GM19463 (cell line): ENCODE measurements at regions not wholly inside any gene's neighbourhood (a gene's known extent, or its start where the extent isn't known, plus 50 kb on each side); places are given as distances from the start of the nearest gene placed in this dataset.

Experiments
- ATAC-seq: cut with Tn5 transposase; IDR thresholded peaks from one replicate; pipeline ENCODE4 v1.9.1; 2021; ENCODE audit warnings: mild to moderate bottlenecking, moderate library complexity; ENCODE audit not compliant: unreplicated experiment

GRCh38 chrX:65610481-65610880 lies 57.0 kb upstream of the MSN start:
- ATAC-seq: no peak

- ATAC-seq: no peak
Observed at GRCh38 chrX:65610040-65610439, 57.4 kb upstream of the MSN start.

- ATAC-seq: no peak
Observed at GRCh38 chrX:65609237-65609636, 58.2 kb upstream of the MSN start.

DNA sequence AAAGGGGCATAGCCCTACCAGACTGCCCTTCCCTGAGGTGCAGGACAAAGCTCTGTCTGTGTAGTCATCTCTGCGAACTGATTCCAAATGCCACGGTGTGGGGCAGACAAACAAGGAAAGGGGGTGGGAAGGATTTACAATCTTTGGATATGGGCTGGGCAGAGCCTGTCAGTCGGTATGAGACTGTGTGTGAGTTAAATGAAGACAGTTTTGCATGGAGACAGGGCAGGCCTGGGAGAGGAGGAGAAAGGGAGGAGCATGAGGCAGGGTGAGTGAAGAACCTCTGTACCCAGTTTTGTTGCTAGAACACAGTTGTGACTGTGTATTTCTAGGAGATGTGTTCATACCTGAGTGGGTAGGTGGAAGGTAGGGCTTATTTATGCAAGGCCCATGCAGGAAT lies 59.4 kb upstream of the MSN start:
- ATAC-seq: no peak

DNA sequence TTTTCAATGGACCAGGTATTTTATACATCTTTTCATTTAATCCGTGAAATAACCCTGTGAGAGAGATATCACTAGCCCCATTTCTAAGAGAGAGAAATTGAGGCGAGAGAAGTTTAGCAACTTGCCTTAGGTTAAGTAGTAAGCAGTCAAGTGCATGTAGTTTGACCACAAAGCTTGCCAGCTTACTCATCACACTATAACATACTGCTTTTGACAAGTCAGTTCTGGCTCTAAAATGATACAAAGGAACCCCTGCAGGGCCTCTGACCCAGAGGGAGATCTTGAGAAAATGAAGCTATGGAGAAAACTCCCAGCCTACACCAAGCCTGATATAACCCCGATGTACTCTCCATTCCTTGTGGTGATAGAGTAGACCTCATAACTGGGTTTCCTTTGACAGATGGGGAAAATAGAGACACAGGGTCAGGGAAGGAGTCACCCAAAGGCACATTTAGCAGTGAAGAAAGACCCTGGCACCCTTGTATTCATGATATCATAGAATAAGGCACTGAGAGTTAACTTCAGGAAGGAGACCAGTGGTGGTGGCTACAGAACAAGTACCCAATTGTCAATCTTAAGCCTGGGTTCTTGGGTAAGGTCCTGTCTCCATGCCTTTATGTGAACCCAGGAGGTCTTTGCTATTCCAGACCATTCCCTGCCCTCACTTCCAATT lies 60.2 kb upstream of the MSN start:
- peak; percentile 63 for ATAC-seq

- ATAC-seq: no peak
Observed at GRCh38 chrX:65602221-65602560, 65.3 kb upstream of the MSN start.

- peak; percentile 42 for ATAC-seq
Observed at GRCh38 chrX:65601530-65602220, 65.8 kb upstream of the MSN start.

DNA sequence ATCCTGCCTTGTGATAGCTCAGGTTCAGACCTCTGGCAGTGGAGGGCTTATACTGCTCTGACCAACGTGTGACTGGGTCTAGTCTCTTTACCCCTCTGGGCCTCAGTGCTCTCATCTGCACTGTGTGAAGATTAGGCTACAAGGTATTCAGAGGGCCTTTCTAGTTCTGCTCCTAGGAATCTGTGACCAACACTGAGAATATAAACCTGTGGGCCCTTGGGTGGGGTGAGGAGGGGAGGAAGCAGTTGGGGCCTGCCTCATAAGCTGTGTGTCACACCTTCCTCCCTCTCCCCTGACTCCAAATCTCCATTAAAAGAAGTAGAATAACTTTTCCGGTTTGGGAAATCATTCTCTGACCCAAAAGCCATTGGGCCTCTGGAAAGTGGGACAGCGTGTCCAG lies 66.3 kb upstream of the MSN start:
- ATAC-seq: no peak

DNA sequence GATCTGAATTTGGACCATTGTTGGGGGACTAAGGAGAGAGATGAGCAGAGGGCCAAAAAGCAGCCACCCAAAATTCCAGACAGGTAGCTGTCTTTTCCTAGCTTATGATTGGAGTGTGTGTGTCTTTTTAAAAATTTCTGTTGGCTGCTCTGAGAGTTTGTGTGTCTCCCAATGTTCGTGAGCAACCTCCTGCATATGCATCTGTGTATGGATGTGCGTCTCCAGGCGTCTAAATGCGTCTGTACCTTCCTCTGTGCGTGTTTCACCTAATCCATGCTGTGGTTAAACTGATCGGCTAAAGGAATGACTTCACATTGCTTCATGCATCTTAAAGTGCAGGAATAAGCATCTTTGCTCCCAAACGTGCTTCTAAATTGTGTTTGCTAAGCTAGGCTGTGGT lies 65.5 kb upstream of the LAS1L start:
- no peak for ATAC-seq

GRCh38 chrX:65598559-65599147 lies 64.1 kb upstream of the LAS1L start:
- ATAC-seq: no peak

GRCh38 chrX:65596270-65597034 lies 61.9 kb upstream of the LAS1L start:
- peak; percentile 63 for ATAC-seq

DNA sequence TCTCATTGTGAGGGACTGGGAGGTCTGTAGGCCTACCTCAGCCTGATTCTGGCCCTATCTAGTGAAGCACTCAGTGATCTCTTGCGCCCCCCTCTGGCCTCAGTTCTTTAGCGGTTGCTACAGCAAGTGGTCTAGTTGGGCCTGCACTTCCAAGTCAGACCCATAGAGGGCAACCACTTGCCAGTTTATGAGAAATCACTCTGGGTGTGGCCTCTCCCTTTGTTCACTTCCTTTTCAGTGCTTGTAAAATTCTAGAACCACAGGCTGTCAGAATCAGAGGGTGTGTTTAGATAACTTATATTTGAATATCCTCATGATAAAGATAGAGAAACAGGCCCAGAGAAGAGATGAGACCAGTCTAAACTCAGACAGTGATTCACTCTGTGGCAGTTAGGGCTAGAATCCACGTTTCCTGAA lies 60.9 kb upstream of the LAS1L start:
- peak; percentile 77 for ATAC-seq

DNA sequence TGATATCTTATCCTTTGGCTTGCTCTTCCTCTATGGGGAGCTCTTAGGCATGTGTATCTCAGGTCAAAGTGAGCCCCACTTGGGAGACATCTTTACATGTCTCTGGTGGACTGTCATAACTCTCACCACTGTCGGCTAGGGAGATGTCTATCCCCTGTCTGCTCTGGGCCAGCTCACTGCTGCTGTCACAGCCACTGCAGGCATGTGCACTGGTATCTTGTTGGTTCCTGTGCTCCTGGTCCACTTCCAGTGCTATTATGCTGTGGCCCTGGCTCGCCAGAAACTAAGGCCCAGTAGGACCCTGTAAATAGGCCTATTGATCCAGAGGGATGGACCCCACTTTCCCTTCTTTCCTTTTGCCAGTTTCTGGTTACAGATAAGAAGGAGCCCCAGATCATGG lies 56.6 kb upstream of the LAS1L start:
- ATAC-seq: no peak

GRCh38 chrX:65589304-65589703 lies 54.7 kb upstream of the LAS1L start:
- ATAC-seq: no peak

DNA sequence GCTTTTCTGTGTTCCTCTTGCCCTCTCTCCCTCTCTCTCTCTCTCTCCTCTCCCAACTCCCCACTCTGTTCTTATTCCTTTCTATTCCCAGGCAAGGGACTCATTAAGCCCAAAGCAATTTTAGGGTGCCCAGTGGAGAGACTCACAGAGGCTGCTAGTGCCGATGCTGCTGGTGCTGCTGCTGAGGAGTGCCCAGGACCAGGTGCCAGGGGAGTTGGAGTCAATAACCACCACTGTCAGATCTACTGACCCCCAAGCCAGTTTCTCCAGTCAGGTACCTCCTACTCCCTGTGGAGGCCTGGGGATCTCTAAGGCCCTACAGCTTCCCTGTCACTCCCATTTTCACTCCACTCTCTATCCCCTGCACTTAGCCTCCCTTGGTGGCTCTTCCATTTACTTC lies 54.2 kb upstream of the LAS1L start:
- ATAC-seq: no peak

DNA sequence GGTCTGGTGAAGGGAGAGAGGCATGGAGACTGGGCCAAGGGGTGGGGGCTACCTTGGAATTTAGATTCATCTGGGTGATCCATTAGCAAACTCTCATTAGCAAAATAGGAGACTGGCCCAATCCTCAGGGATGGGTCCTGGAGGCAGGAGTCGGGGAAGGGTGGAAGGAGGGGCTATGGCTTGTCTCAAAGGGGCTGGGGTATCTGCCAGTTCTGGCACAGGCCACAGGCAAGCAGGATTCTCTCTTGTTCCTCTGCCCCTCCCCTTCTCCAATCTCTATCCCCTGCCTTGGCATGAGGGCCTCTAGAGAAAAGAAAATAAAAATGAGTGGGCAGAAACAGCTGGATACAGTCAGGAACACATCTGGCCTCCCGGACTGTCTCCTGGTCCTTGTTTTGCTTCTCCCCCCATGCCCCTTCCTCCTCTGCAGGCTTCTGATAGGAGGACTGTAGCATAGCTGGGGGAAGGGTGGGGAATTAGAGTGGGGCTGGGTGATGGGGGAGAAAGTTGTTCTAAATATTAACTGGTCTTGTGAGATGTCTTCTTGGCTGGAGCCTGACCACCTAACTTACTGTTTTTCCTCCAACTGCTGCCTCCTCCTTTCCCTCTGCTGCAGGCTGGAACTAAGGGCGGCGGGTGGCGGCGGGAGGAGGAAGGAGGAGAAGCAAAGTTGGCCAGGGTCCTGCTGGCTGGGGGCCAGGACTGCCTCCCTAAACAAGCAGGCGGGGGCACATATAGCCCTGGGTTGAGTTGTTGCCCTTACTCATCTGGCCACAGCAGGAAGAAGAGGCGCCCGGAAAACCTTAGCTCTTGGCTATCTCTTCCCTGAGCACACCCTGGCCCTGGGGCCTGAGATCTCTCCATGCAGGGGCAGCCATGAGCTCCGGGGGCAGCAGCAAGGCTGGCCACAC lies 53.3 kb upstream of the LAS1L start:
- ATAC-seq: no peak

DNA sequence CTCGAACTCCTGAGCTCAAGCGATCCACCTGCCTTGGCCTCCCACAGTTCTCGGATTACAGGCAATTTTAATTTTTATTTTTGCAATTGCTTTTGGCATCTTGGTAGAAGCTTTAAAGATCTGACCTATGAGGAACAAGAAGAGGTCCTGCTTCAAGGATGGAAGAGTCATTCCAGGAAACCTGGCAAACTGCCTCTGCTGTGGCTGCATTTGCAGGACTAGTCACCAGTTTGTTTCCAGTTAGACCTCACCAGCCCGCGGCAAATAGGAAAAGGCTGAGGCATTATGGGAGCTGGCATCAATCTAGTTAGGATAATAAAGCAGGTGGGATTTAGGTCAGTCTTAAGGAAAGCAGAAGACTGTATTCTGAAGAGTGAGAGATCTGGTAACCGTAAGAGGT lies 51.9 kb upstream of the LAS1L start:
- no peak for ATAC-seq

GRCh38 chrX:65585226-65585625 lies 50.6 kb upstream of the LAS1L start:
- ATAC-seq: peak; percentile 33
